Activated CD4-positive, alpha-beta T cell treated with anti-CD3 and anti-CD28 coated beads for 1 hour (primary cell): ENCODE measurements at regions not wholly inside any gene's neighbourhood (a gene's known extent, or its start where the extent isn't known, plus 50 kb on each side); places are given as distances from the start of the nearest gene placed in this dataset.

Source experiments
- DNase-seq: peaks from one replicate; pipeline ENCODE4 v3.0.0-alpha.2; 2020

DNA sequence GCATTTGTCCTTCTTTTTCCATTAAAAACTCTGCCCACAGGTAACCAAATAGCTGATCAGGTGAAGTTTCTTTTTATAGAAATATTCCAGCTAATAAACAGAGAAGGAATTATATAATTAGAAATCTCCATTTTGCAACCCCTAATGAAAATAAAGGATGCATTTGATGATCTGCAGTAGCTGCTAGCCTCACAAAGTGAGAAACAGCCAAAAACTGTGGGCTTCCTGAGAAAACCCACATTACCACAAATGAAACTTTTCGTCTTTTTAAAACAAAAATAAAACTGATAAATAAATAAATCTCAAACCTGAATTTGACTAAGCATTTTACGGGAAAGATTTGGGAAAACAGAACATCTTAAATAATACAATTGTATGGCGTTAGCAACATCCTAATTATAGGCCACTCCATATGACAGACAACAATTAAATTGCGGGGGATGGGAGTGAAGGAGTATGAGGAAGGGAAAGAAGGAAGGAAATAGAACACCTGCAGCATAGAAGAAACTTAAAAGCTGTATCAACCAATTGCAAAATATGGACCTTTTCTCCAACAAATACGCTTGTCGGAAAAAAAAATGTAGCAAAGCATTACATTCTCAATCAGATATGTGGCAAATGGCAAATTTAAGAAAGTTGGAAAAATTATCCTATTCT is 283.0 kb upstream of the ITGA1 start:
- DNase-seq, result no peak

DNA sequence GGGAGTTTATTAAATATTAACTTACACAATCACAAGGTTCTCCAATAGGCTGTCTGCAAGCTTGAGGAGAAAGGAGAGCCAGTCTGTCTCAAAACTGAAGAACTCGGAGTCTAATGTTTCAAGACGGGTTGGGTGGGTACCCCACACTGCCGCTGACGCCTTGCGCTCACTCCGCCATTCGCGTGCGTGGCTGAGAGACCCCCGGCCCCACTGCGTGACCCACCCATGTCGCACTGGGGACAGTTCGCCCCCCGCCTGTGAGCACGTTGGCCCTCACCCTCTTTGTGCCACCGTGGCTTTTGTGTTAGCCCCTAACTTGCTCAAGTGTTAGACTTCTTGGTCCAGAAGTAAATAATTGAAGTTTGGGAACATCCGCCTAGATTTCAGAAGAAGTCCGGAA is 270.0 kb upstream of the ITGA1 start:
- DNase-seq, result no peak

DNA sequence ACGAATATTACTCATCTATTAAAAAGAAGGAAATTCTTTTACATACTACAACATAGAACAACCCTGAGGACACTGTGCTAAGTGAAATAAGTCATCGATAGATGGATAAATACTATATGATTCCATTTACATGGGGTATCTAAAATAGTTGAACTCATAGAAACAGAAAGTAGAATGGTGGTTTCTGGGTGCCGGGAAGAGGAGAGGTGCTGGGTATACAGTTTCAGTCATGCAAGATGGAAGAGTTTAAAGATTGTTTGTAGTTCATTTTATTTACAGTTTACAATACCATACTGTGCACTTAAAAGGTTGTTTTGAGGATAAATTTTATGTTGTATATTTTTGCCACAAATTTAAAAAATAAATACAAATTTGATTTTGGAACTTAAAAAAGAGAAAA is 267.5 kb upstream of the ITGA1 start:
- DNase-seq, result no peak

DNA sequence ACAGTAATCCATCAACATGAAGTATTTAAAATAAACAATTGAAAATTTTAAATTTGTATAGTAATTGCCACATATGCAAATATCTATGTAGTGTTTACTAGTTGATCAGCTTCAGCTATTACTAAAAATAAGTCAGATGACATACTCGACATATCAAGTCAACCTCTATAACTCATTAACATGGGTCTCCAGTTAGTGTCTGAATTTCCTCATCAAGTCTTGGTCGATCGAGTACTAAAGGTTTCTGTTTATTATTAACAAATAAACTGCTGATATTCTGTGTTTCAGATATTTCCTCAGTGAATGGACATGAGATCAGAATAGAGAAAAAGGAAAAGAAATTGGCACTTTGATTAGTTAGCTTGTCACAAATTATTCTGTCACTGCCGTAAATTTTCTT is 266.5 kb upstream of the ITGA1 start:
- no peak for DNase-seq

DNA sequence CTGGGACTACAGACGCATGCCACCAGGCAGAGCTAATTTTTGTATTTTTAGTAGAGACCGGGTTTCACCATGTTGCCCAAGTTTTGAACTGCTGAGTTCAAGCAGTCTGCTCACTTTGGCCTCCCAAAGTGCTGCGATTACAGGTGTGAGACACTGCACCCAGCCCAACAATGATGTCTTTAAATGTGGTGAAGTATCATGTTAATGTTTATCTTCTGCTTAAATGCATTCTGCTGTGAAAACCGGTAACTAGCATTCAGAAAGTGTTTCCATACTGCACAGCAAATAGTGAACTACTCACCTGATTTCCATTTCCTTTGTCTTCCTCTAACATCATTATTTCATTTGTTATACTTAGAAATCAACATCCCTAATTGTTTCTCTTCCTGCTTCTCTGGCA is 264.0 kb upstream of the ITGA1 start:
- no peak for DNase-seq

DNA sequence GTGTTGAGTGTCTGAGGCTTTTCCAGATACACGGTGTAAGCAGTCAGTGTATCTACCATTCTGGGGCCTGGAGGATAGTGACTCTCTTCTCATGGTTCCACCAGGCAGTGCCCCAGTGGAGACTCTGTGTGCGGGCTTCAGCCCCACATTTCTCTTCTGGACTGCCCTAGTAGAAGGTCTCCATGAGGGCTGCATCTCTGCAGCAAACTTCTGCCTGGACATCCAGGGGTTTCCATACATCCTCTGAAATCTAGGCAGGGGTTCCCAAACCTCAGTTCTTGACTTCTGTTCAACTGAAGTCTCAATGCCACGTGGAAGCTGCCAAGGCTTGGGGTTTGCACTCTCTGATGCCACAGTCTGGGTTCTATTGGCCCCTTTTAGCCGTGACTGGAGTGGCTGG is 256.6 kb upstream of the ITGA1 start:
- DNase-seq, result no peak

DNA sequence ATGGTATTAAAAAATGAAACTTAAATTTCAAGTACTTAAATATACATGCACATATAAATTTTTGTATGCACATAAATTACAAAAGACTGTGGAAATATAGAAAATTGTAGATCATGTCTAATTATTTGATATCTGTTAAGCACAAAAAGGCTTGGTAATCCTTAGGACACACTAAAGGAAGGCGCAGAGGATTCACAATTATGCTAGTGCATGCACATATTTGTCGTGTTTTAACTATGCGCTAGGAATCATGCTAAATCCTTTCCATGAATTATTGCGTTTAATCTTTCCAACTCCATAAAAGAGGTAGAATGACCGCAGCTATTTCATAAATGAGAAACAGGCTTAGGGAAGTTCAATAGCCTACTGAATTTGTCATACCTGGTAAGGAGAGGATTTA is 244.1 kb upstream of the ITGA1 start:
- DNase-seq, result no peak

DNA sequence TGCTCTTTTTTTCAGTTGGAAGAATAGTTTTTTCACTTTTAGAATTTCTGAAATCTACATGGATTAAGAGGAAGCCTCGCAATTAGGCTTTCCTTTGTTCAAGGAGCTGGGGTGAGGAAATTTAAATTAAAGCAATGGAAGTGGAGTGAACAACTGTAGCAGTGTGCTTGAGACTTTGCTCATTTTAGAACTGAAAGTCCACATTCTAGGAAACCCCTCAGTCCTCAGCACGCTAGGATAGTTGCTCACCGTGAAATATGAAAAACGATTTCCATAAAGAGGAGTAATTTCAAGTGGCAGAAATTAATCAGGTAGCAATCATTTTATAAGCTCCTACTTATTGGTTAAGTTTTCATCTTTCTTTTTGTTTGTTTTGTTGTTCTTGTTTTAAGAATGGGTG is 243.0 kb upstream of the ITGA1 start:
- DNase-seq, result no peak

DNA sequence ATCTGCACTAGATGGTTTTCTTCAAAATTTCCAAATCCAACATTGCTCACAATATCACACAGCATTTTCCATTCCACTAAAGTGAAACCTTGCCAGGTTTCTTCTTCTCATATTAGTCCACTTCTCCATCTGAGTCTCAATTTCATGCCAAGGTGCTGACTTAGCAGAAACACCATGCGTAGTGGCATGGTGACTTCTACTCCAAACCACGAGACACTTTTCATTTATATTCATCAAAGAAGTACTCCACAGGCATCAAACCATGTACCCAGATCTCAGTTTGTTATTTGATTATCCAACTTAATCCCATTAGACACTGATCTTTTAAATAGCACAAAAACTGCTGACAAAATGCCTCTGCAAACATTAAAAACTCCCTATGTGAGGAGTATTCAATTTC is 233.4 kb upstream of the ITGA1 start:
- no peak for DNase-seq

DNA sequence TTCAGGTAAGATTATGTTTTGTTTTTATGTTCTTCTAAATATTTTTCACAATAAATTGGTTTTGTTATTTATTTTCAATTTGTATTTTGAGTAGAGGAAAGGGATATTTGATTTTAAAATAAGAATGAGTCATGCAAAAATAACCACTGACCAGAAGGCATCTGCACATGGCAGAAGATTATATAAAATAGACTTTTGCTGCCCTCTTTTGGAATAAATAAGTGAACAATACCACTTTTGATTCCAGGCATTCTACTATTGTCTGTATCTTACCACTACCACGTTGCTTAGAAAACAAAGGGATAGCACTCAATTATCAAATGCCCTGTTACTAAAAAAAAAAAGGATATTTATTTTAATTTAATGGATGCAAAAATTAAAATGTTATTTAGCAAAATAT is 227.3 kb upstream of the ITGA1 start:
- no peak for DNase-seq

DNA sequence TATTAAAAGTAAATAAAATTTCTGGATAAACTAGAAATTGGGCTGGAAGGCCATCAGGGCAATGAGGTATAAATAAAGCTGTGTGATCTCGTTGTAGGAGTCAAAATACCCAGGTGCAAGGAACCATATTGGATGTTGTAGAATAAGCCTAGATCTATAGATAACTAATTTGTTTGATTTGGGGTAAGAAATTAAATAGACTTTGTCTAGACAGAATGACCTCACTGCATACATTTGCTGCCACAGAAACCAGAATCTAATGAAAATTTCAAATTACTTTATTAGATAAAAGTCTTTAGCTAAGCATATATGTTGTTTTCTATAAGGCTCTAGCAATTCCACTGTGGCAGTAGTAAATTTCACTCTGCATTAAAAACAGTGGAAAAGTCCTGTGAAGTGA is 225.2 kb upstream of the ITGA1 start:
- DNase-seq, result no peak

DNA sequence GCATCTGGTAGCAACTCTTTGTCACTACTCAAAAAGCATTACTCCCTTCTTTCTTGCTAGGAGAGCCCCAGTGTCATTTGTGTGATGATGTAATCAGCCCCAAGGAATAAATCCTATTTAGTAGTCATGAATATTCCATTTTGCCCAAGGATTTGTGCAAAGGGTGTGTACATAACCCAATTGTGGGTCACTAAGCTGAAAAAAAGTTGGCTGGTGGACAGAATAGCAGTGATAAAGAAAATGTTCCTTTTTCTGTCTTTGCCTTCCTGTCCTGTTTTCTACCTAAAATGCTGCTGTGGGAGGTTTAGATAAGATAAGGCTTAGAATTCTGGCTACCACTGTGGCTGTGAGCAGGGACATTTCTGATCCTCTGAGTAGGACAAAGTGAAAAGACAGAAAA is 223.1 kb upstream of the ITGA1 start:
- no peak for DNase-seq

DNA sequence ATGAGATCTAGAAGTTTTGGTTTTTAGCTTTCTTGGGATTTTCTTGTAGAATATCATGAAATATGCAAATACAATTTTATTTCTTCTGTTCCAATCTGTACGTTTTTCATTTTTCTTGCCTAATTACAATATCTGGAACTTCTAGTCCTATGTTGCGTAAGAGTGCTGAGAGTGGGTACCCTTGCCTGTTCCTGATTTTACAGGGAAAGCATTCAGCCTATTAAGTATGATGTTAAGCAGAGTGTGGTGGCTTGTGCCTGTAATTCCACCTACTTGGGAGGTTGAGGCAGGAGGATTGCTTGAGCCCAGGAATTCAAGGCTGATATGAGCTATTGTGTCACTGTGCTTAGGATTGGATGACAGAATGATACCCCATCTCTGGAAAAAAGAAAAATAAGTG is 210.2 kb upstream of the ITGA1 start:
- DNase-seq, result no peak

DNA sequence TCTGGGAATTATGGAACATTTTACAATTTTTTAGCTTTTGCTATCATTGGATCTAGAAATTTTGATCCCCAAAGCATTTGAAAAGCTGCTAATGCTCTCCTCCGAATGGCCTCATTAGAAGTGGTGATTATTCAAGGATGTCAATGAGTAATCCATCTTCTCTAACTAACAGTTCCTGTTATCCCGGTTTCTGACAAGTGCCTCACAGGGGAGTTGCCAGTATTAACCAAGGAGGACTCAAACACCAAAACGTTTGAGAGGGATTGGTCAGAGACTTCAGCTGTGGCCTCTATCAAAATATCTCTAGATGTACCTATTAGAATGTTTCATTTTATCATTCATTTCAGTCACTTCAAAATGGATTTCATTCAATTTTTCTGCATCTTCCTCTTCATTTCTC is 208.3 kb upstream of the ITGA1 start:
- DNase-seq, result no peak

DNA sequence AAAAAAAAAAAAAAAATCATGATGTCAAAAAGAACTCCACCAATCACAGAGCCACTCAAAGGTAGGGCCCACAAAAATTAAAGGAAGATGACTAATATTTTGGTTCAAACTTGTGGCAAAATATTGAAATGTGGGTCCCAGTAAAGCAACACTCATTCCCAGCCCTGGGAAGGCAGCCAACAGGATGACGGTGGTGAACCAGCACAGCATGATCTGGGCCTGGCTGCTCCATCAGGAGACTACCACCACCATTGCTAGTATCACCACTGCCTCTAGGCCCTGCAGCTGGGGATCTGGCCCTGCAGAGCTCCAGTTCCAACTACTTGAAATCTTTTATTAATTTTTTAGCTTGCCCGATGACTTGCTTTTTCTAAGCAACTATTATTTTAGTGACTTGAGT is 206.8 kb upstream of the ITGA1 start:
- no peak for DNase-seq

DNA sequence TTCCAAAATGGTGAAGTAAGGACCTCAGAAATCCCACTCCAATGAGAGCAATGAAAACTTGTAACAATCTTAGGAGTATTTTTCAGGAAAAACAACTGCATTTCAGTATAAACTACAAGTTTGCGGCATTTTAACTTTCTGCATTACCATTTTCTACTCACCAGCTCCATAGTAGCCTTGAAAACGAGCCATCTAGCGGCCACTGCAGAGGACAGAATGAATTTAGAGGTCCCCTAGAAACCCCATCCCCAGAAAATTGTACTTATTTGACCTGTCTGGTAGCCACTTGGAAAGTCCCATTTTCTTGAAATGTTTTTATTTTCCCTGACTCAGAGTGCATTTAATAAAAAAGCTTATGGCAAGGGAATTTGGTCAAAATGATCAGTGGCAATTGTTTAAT is 205.4 kb upstream of the ITGA1 start:
- no peak for DNase-seq

DNA sequence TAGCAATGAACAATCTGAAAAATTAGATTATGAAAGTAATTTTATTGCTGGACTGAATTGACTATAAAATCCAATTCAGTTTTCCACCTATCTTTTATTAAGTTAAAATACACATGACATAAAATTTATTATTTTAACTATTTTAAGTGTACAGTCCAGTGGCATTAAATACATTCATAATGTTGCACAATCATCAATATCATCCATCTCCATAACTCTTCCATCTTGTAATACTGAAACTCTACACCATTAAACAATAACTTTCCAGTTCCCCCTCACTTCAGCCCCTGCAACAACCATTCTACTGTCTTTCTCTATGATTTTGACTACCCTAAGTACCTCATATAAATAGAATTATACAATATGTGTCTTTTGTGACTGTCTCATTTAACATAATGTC is 200.6 kb upstream of the ITGA1 start:
- DNase-seq, result no peak

DNA sequence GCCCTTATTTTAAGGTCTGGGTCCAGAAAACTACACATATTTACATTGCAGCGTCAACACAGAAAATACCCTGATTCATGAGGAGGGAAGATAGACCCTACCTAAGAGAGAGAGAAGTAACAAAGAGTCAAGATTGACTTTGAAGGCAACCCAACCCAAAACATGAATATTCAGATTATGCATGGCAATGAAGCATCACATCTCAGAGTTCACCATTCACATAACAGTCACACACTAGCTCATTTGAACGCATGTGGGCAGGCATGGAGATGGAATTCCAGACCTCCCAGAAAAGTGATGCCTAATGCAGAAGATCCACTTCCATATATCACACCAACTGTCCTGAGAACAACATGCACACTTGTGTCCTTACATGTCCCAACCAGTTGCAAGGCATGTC is 190.1 kb upstream of the ITGA1 start:
- DNase-seq, result no peak

DNA sequence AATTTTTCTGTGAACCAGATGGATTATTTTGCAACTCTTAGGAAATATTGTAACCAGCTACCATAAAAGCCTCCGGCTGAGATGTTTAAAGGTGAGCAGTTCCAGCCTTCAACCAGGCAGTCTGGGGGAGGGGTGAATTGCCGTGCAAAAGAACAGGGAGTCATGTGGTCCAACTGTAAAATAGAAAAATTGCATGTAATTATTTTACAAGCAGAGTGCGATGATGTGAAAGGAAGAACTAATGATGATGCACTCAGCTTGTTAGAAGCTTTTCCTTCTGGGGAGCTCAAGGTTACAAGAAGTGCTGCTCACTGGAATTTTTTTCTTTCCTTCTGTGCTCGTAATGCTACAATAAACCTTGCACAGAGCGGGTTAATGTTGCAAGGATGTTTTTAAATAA is 188.7 kb upstream of the ITGA1 start:
- no peak for DNase-seq

DNA sequence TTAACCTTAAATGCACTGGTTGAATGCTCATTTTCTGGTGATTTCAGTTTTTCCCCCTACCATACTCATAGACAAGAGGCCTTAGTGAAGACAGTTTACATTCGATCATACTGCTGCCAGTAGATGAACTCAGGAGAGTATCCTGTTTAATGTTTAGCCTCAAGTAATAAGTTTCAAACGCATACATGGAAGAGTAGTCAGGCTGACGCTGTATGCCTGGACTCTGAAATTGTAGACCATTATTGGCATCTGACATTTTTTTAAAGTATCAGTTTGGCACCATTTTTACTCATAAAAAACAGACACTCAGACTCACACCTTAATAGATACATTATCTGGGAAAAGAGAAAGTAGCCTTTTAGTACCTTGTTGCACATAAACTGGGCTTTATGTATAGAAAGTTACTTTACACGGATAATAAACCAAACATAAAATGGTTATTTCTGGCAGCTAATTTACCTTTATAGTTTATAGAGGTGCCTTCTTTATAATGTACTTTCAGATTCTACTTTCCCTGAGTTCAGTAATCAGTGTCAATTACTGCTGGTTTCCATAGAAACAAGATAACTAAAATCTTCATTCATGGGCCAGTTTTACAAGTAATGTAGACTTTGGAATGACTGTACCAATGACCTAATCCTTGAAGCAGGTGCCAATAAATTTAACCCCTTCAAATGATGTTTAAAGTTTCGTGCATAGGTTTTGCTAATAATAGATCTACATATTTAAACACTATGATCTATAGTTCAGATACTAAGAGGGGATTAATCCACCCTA is 183.8 kb upstream of the ITGA1 start:
- no peak for DNase-seq

DNA sequence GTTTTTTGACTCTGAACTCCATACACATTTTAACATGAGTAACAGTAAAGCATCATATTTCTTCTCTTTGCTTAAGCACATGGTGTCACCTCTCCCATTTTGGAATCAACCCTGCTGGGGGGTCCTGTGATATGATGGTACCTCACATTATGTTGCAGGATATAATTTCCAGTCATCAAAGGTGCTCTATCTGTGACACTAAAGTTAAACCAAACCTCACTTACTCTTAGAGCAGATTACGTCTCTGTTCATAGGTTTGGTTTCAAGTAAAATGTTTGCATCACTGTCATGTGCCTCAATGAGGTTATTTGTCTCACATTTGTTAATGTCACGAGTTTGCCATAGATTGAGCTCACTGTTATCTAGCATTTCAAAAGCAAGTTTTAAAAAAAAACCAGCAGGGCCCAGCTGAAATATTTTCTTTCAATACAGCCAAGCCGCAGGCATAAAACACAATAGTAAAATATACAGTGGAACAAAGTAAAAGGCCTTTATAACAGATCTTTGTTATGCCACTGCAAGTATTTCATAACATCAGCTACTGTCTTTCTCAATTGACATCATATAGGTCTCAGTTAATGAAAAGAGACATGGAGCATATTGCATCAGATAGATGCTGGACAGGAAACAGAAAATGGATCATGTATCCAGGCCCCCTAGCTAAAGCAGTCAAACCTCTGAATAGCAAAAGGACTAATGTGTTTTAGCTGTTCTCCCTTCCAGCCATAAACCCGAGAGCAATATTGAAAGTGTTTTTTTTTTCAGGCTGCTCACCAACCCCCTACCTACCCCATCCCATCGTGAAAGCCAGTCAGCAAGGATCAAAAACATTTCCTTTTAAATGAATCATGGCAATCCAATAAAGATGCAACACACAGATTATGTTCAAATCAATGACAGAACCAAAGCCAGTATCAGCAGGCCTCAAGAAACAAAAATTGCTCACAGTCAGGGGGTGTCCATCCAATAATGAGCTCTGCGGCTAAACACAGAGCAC is 182.1 kb upstream of the ITGA1 start:
- DNase-seq, result no peak

DNA sequence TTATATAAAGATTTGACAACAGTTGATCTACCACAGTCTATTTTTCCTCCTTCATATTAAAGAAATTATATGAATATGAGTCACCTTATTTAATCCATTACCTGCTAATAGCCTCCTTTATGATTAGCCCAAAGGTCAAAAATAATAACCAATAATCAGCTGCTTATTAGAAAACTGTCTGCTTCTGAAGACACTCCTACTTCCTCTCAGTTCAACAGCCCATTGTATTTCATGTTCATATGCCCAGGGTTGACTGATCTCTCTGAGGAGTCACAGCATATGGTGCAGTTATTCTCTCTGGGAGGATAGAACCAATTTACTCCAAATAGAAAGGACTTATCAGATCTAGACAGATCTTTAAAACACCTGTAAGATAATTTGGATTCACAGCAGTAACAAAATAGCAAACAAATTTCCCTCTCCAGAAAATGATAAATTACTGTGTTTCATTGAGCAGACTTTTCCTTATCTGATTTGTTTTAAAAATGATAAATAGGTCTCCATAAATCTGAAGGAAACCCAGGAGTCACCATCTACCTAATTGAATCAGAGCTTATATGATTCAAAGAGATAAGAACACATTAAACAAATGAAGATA is 180.4 kb upstream of the ITGA1 start:
- DNase-seq, result no peak

DNA sequence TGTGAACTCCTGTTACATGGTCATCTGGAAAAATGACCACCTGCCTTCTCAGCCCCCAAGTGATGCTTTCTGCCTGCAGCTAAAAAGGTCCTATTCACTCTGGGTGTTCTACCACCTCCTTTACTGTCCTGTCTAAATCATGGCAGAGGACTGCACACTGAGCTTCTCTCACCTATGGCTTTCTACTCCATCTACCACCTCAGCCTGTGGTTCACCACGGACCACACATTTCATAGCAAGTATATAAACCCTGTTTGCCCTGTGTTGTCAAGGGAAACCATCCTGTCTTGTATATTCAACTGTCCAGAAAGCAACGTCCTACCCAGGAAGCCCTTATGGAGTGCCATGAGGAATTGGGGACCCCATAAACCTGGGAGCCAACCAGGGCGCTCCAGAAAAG is 167.4 kb upstream of the ITGA1 start:
- DNase-seq, result no peak
